ENCODE measurements at regions not wholly inside any gene's neighbourhood (a gene's known extent, or its start where the extent isn't known, plus 50 kb on each side); places are given as distances from the start of the nearest gene placed in this dataset.

DNA sequence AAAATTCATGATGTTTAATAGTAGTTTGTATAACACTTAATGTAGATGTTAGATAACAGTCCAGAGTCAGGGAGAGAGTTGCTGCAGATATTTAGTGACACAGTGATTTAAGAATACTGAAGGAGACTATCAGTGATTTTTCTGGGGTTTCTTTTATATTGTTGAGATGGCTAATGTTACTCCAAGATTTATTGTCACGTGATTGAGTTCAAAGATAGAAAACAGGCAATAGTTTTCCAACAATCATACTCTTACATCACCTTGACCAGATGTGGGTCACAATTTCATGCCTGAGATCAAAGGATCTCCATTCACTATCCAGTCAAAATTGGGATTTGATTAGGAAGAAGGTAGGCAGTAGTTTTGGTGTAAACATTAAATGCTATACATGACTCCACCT is 580.0 kb upstream of the ARRDC3 start:
- TF ChIP-seq CTCF (IDR thresholded peaks at IDR 0.05) (no peak), EP300 (IDR thresholded peaks at IDR 0.05; ENCODE audit: low read depth) (no peak), POLR2A (IDR thresholded peaks at IDR 0.05) (no peak), POLR2AphosphoS5 (IDR thresholded peaks at IDR 0.05) (no peak)
